Parathyroid adenoma (tissue), 2 donors: ENCODE measurements at regions not wholly inside any gene's neighbourhood (a gene's known extent, or its start where the extent isn't known, plus 50 kb on each side); places are given as distances from the start of the nearest gene placed in this dataset.

Experiments
- H2AFZ ChIP-seq: fragments of 300-600 bp; sonication (generic); one replicate; pipeline ENCODE4 v1.7.0; 2017; ENCODE audit warnings: antibody characterized with exemption, mild to moderate bottlenecking
- H3K27ac ChIP-seq: fragments of 300-600 bp; sonication (generic); one replicate; pipeline ENCODE4 v1.7.0; 2017
- H3K27me3 ChIP-seq: fragments of 300-600 bp; sonication (generic); one replicate; pipeline ENCODE4 v1.7.0; 2017; ENCODE audit warnings: low read length; ENCODE audit not compliant: control insufficient read depth, insufficient read depth
- H3K36me3 ChIP-seq: fragments of 300-600 bp; sonication (generic); one replicate; pipeline ENCODE4 v1.7.0; 2017; ENCODE audit warnings: low read length; ENCODE audit not compliant: control insufficient read depth, insufficient read depth
- H3K4me1 ChIP-seq: fragments of 300-600 bp; sonication (generic); one replicate; pipeline ENCODE4 v1.7.0; 2017; ENCODE audit warnings: control low read depth
- H3K4me2 ChIP-seq: fragments of 300-600 bp; sonication (generic); one replicate; pipeline ENCODE4 v1.7.0; 2017; ENCODE audit warnings: low read length
- H3K4me3 ChIP-seq: fragments of 300-600 bp; sonication (generic); one replicate; pipeline ENCODE4 v1.7.0; 2017; ENCODE audit warnings: low read depth, low read length
- H3K79me2 ChIP-seq: fragments of 300-600 bp; sonication (generic); one replicate; pipeline ENCODE4 v1.7.0; 2017; ENCODE audit warnings: control low read depth
- H3K9ac ChIP-seq: fragments of 300-600 bp; sonication (generic); one replicate; pipeline ENCODE4 v1.7.0; 2017; ENCODE audit warnings: mild to moderate bottlenecking
- H3K9me3 ChIP-seq: fragments of 300-600 bp; sonication (generic); one replicate; pipeline ENCODE4 v1.7.0; 2017; ENCODE audit warnings: low read length; ENCODE audit not compliant: control insufficient read depth
- TF ChIP-seq, protein P1 (sequence below): fragments of 300-600 bp; sonication (generic); IDR thresholded peaks from one replicate; pipeline ENCODE4 v1.7.0; 2017; ENCODE audit warnings: antibody characterized with exemption, mild to moderate bottlenecking
- donor health status: primary hyperparathyroidism.

DNA sequence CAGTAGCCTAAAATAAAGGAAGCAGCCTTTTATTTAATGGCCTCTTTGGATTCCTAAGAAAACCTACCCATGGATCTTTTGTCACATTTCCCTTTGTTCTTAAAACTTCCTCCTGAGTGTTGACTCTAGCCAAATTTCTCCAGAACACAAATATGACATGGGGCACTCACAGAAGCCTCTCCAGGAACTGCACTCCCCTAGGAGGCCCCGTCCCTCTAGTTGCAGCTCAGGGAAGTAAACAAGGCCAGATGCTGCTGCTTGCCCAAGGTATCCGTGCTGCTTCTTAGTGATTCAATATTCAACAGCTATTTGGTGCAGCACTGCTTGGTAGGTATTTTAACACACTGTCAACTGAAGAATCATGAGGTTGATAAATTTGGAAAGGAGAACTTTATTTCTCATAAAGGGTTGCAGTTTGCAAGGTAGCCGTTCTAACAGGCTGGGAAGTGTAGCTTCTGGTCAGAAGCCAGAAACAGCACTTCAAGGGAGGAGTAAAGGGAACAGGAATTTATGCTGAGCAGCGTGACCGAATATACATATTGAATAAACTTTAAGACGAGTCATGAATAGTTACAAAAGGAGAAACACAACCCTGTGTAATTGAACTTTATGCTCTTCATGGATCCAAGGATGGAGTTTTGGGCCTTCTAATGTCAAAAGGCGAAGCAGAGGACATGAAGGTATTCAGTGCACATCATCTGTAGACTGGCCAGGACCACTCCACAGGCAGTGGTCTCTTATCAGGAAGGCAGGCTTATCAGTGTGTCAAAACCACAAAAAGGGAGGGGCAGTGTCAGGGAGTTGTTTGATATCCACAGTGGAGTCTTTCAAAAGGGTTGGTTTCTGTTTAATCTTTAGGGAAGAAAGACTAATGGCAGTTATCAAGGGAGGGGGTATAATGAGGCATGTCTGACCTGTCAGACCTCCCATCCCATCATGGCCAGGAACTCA is 63.3 kb downstream of the CD24 start:
- H3K36me3 ChIP-seq, result no peaks in the 10 kb centered on the region
- no peaks in the 10 kb centered on the region for H3K9me3 ChIP-seq
- H3K27me3 ChIP-seq, result no peaks in the 10 kb centered on the region
- H3K4me3 ChIP-seq, result no peak overlapping the region
- TF ChIP-seq, protein P1, sequence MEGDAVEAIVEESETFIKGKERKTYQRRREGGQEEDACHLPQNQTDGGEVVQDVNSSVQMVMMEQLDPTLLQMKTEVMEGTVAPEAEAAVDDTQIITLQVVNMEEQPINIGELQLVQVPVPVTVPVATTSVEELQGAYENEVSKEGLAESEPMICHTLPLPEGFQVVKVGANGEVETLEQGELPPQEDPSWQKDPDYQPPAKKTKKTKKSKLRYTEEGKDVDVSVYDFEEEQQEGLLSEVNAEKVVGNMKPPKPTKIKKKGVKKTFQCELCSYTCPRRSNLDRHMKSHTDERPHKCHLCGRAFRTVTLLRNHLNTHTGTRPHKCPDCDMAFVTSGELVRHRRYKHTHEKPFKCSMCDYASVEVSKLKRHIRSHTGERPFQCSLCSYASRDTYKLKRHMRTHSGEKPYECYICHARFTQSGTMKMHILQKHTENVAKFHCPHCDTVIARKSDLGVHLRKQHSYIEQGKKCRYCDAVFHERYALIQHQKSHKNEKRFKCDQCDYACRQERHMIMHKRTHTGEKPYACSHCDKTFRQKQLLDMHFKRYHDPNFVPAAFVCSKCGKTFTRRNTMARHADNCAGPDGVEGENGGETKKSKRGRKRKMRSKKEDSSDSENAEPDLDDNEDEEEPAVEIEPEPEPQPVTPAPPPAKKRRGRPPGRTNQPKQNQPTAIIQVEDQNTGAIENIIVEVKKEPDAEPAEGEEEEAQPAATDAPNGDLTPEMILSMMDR, result no peak
- no peak overlapping the region for H3K27ac ChIP-seq
- H2AFZ ChIP-seq, result no peak overlapping the region
- H3K4me1 ChIP-seq, result no peaks in the 10 kb centered on the region
- no peaks in the 10 kb centered on the region for H3K79me2 ChIP-seq
- no peak overlapping the region for H3K4me2 ChIP-seq
- H3K9ac ChIP-seq, result no peak overlapping the region

DNA sequence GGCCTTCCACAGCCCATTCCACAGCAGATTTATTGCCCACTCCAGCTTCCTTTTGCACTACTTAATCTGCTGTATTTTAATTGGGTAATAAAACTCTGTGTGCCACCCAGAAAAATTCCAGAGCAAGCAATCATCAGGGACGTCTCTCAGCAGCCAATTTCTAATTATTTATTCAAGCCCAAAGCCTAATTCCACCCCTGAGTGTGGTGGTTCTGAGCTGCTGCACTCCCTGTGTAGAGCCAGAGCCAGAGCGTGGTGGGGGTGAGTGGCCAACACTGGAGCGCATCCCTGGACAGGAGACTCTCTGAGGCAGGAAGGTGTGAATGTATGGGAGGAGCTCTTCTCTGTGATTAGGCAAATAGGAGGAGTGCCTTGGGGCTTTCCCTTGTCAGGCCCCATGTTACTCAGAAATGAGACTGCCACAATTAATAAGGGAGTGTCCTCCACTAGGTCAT is 66.1 kb downstream of the CD24 start:
- no peak overlapping the region for H3K27ac ChIP-seq

DNA sequence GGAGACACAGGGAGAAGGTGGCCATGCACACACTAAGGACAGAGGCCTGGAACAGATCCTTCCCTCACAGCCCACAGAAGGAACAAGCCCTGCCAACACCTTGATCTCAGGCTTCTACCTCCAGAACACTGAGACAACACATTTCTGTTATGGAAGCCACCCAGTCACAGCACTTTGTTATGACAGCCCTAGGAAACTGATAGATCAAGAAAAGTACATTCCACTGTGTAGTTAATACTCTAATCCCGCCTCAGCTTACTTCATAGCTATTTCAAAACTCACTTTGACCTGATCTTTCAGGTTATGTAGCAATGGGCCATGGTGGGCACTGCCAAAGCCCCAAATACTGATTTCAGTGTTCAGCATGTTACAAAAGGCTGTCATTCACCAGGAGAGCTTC is 66.8 kb downstream of the CD24 start:
- Histone ChIP-seq H3K27me3 (no peaks in the 10 kb centered on the region), H3K4me1 (no peaks in the 10 kb centered on the region), H2AFZ (no peak overlapping the region), H3K4me2 (no peak overlapping the region), H3K79me2 (no peaks in the 10 kb centered on the region), H3K4me3 (no peak overlapping the region), H3K27ac (no peak overlapping the region), H3K36me3 (no peaks in the 10 kb centered on the region), H3K9me3 (no peaks in the 10 kb centered on the region), H3K9ac (no peak overlapping the region)
- TF ChIP-seq, protein P1, result no peak

More for the DNA sequence above, 66.1 kb downstream of the CD24 start:
- Histone ChIP-seq H3K79me2 (no peaks in the 10 kb centered on the region), H3K9ac (no peak overlapping the region), H3K4me3 (no peak overlapping the region), H3K4me2 (no peak overlapping the region), H3K9me3 (no peaks in the 10 kb centered on the region), H3K4me1 (no peaks in the 10 kb centered on the region), H2AFZ (no peak overlapping the region), H3K36me3 (no peaks in the 10 kb centered on the region), H3K27me3 (no peaks in the 10 kb centered on the region)
- TF ChIP-seq, protein P1, result no peak

DNA sequence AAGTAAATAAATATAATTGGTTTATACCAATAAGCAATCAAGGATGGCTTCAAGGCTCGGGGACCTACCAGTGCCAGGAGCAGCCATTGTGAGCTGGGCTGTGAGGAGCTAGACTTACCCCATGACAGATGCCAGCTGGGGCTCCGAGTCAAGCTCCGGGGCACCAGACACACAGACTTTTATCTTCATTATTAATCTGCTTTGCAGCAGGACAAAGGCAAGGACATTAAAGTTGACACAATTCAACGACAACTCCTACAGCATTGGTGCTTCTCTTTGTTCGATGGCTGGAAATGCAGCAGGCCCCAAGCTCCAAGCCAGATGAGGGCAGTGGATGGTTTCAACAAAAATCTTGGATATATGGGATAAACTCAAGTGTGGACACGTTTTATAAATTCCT is 68.3 kb downstream of the CD24 start:
- H3K9ac ChIP-seq, result no peak overlapping the region

More for the DNA sequence above, 68.3 kb downstream of the CD24 start:
- H3K27me3 ChIP-seq, result no peaks in the 10 kb centered on the region
- no peaks in the 10 kb centered on the region for H3K36me3 ChIP-seq
- H3K4me2 ChIP-seq, result no peak overlapping the region
- H3K4me1 ChIP-seq, result no peaks in the 10 kb centered on the region
- H3K27ac ChIP-seq, result no peak overlapping the region
- H3K79me2 ChIP-seq, result no peaks in the 10 kb centered on the region
- H3K9me3 ChIP-seq, result no peaks in the 10 kb centered on the region
- no peak overlapping the region for H2AFZ ChIP-seq
- H3K4me3 ChIP-seq, result no peak overlapping the region
- TF ChIP-seq, protein P1, result no peak
